ENCODE measurements at regions not wholly inside any gene's neighbourhood (a gene's known extent, or its start where the extent isn't known, plus 50 kb on each side); places are given as distances from the start of the nearest gene placed in this dataset.

- no peak overlapping the region for H3K4me3 ChIP-seq (ENCODE audit: low read depth, low read length)
- no peak for TF ChIP-seq CTCF (IDR thresholded peaks at IDR 0.05; ENCODE audit: borderline replicate concordance, insufficient read depth, low read depth, low read length)
Measured at GRCh38 chr13:47094734-47095434, 198.0 kb upstream of the HTR2A start.

- TF ChIP-seq CTCF (IDR thresholded peaks at IDR 0.05; ENCODE audit: borderline replicate concordance, insufficient read depth, low read depth, low read length) = no peak
- H3K4me3 ChIP-seq (ENCODE audit: low read depth, low read length) = no peak overlapping the region
Measured at GRCh38 chr13:47092202-47092601, 195.3 kb upstream of the HTR2A start.

GRCh38 chr13:47087841-47088240 is 191.0 kb upstream of the HTR2A start:
- no peak overlapping the region for H3K4me3 ChIP-seq (ENCODE audit: low read depth, low read length)
- TF ChIP-seq CTCF (IDR thresholded peaks at IDR 0.05; ENCODE audit: borderline replicate concordance, insufficient read depth, low read depth, low read length) = no peak

- TF ChIP-seq CTCF (IDR thresholded peaks at IDR 0.05; ENCODE audit: borderline replicate concordance, insufficient read depth, low read depth, low read length) = no peak
- no peak overlapping the region for H3K4me3 ChIP-seq (ENCODE audit: low read depth, low read length)
Measured at GRCh38 chr13:47087241-47087640, 190.4 kb upstream of the HTR2A start.

- no peak for TF ChIP-seq CTCF (IDR thresholded peaks at IDR 0.05; ENCODE audit: borderline replicate concordance, insufficient read depth, low read depth, low read length)
- H3K4me3 ChIP-seq (ENCODE audit: low read depth, low read length) = no peak overlapping the region
Measured at GRCh38 chr13:47085346-47085745, 188.5 kb upstream of the HTR2A start.

- no peak overlapping the region for H3K4me3 ChIP-seq (ENCODE audit: low read depth, low read length)
- TF ChIP-seq CTCF (IDR thresholded peaks at IDR 0.05; ENCODE audit: borderline replicate concordance, insufficient read depth, low read depth, low read length) = no peak
Measured at GRCh38 chr13:47081850-47082249, 185.0 kb upstream of the HTR2A start.

GRCh38 chr13:47081246-47081645 is 184.4 kb upstream of the HTR2A start:
- H3K4me3 ChIP-seq (ENCODE audit: low read depth, low read length) = no peak overlapping the region
- TF ChIP-seq CTCF (IDR thresholded peaks at IDR 0.05; ENCODE audit: borderline replicate concordance, insufficient read depth, low read depth, low read length) = no peak

Data from GM12875 (cell line).